ENCODE measurements at regions not wholly inside any gene's neighbourhood (a gene's known extent, or its start where the extent isn't known, plus 50 kb on each side); places are given as distances from the start of the nearest gene placed in this dataset.

DNA sequence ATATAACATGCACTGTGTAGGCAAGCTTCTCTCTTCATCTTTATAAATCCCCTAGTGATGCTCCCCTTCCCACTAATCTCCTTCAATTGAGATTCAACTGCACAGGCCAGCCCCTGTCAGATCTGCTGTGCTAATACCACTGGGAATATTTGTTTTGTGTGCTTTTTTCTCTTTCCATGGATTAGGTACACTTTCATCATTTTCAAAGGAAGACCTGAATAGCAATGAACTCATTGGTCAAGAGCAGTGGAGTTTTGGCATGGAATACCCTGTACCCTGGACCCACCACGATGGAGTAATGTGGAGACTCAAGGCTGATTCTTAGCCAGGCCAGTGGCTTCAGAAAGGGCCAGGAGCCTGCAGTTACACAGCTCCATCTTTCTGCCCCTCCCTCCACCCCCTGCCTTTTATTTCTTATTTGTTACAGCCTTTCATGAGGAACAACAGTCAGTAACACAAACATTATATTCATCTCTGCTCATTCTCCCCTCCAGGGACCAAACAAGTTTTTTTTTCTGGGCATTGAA lies 75.4 kb upstream of the KCNG1 start:
- 25 to 61% (median 32%) methylated on average over 1 of the region's 1 CpG for WGBS, 5 donors
- Histone ChIP-seq H3K27ac (no peak overlapping the region), H3K9me3 (peaks cover 0 to 4% (median 0%) of the 10 kb centered on the region in 4 donors), H3K4me1 (no peaks in the 10 kb centered on the region), H3K36me3 (no peaks in the 10 kb centered on the region), H3K27me3 (peaks cover 0 to 37% (median 7%) of the 10 kb centered on the region in 3 donors), H3K4me3 (no peak overlapping the region)
- no peak for DNase-seq
- TF ChIP-seq POLR2AphosphoS5 (IDR thresholded peaks at IDR 0.05): no peak
- TF ChIP-seq POLR2A (IDR thresholded peaks at IDR 0.05): no peak
- no peak for TF ChIP-seq EP300 (IDR thresholded peaks at IDR 0.05)
- TF ChIP-seq, protein P1, sequence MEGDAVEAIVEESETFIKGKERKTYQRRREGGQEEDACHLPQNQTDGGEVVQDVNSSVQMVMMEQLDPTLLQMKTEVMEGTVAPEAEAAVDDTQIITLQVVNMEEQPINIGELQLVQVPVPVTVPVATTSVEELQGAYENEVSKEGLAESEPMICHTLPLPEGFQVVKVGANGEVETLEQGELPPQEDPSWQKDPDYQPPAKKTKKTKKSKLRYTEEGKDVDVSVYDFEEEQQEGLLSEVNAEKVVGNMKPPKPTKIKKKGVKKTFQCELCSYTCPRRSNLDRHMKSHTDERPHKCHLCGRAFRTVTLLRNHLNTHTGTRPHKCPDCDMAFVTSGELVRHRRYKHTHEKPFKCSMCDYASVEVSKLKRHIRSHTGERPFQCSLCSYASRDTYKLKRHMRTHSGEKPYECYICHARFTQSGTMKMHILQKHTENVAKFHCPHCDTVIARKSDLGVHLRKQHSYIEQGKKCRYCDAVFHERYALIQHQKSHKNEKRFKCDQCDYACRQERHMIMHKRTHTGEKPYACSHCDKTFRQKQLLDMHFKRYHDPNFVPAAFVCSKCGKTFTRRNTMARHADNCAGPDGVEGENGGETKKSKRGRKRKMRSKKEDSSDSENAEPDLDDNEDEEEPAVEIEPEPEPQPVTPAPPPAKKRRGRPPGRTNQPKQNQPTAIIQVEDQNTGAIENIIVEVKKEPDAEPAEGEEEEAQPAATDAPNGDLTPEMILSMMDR (IDR thresholded peaks at IDR 0.05): no peak
- intact Hi-C loops (cut with DNase I; ENCODE audit: low total_unique reads): no loop called here

DNA sequence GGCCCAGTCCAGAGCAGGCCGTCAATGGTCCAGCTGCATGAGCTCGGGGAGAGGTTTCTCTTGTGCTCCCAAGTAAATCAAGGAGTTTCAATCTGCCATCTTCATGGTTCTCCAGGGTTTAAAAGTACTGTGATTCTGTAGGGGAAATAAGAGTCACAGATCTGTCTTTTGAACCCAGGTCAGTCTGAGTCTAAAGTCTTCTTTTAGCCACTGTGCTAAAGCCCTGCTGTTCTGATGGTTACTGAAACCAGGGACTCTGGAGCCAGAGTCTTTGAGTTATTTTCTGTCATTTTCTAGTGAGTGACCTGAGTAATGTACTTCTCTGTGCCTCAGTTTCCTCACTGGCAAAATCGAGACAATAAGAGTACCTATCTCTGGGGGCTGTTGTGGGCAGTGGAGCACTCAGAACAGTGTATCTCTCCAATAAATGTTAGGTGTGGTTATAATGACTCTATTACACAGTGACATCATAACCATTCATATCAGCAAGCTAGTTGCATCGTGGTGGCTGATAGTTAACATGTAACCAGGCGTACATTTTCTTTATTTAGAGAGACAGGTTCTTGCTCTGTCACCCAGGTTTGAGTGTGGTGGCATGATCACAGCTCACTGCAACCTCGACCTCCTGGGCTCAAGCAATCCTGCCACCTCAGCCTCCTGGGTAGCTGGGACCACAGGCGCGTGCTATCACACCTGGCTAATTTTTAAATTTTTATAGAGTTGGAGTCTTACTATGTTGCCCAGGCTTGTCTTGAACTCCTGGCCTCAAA lies 74.6 kb upstream of the KCNG1 start:
- TF ChIP-seq POLR2A (IDR thresholded peaks at IDR 0.05): no peak
- no peak for TF ChIP-seq POLR2AphosphoS5 (IDR thresholded peaks at IDR 0.05)
- TF ChIP-seq, protein P1 (IDR thresholded peaks at IDR 0.05): no peak
- no peak for TF ChIP-seq EP300 (IDR thresholded peaks at IDR 0.05)
- Histone ChIP-seq H3K4me3 (no peak overlapping the region), H3K4me1 (peaks cover 0 to 3% (median 0%) of the 10 kb centered on the region in 4 donors), H3K27ac (no peak overlapping the region), H3K36me3 (no peaks in the 10 kb centered on the region), H3K27me3 (peaks cover 0 to 43% (median 15%) of the 10 kb centered on the region in 3 donors), H3K9me3 (no peaks in the 10 kb centered on the region)
- intact Hi-C loops (cut with DNase I; ENCODE audit: low total_unique reads): no loop called here
- 67 to 76% (median 73%) methylated on average over 8 of the region's 8 CpGs for WGBS, 5 donors
- DNase-seq: no peak

DNA sequence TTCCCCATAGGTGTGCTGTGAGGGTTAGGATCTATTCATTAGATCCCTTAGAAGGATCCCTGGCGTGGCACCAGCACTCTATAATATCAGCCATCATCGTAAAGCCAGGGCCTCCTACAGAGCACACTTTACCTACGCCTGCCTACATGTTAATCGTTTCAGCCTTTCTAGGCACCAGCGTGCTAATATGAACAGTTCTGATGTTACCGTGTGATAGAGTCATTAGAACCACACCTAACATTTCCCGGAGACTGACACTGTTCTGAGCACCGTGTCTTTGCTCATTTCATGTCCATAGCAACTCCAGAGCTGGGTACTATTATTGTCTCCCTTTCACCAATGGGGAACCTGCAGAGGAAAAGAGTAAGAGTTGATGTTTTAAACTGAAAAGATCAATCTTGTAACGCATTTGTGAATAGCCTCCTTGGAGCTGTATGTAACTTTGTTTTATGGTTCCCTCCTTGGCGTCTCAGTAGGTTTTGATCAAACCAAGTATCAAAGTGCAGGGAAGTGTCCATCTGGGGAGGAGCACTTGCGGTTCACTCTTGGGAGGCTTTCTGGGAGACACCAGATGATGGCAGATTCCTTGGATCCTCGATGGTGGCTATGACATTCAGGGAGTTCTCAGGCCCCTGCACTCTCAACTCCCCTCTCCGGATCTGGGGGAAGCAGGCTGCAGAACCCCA lies 73.8 kb upstream of the KCNG1 start:
- DNase-seq: no peak
- Histone ChIP-seq H3K4me3 (no peak overlapping the region), H3K9me3 (no peaks in the 10 kb centered on the region), H3K27ac (no peak overlapping the region), H3K4me1 (peaks cover 0 to 10% (median 3%) of the 10 kb centered on the region in 4 donors), H3K36me3 (no peaks in the 10 kb centered on the region), H3K27me3 (peaks cover 0 to 45% (median 23%) of the 10 kb centered on the region in 3 donors)
- 74 to 86% (median 78%) methylated on average over 12 to 13 of the region's 13 CpGs for WGBS, 5 donors
- intact Hi-C loops (cut with DNase I; ENCODE audit: low total_unique reads): no loop called here
- TF ChIP-seq POLR2A (IDR thresholded peaks at IDR 0.05): no peak
- TF ChIP-seq, protein P1 (IDR thresholded peaks at IDR 0.05): no peak
- TF ChIP-seq POLR2AphosphoS5 (IDR thresholded peaks at IDR 0.05): no peak
- TF ChIP-seq EP300 (IDR thresholded peaks at IDR 0.05): no peak

DNA sequence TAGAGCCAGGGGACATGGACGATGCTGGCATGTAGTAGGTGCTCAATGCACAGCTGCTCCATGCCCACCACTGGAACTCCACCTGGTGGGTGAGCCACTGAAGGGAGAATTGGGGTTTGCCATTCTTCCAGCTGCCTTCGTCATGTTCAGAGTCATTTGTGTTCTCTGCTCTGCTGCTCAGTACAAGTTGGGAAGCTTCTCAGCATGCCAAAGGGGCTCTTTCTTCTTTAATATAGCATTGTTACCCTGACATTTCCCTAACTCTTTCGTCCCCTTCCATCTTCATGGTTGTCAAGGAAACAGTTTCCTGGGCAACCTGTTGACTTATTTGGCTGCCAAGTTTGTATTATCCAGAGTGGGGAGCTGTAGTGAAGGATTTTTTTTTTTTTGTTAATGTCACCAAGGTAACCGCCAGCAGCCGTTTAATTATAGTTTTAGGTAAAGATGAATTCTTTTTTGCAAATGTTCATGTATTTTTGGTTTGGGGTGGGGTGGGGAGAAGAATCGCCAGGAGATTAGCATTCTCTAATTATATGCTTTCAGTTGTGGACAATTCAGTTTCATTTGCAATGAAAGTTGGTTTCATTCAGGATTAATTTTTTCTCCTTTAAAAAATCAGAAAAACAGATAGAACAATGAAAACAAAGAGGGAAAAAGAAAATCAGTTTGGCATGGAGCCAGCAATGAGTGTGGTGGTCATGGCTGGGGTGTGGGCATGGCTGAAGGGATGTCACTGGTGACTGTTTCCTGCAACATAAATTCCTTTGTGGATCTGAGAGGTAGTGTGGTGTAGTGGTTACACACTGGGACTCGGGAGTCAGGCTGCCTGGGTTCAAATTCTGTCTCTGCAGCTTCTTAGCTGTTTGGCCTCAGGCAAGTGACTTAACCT lies 73.0 kb upstream of the KCNG1 start:
- TF ChIP-seq POLR2AphosphoS5 (IDR thresholded peaks at IDR 0.05): no peak
- no peak for TF ChIP-seq EP300 (IDR thresholded peaks at IDR 0.05)
- TF ChIP-seq, protein P1 (IDR thresholded peaks at IDR 0.05): no peak
- TF ChIP-seq POLR2A (IDR thresholded peaks at IDR 0.05): no peak
- DNase-seq: peak in 1 of 2 donors; percentile 34
- Histone ChIP-seq H3K4me1 (peaks cover 0 to 10% (median 3%) of the 10 kb centered on the region in 4 donors), H3K36me3 (no peaks in the 10 kb centered on the region), H3K4me3 (no peak overlapping the region), H3K27ac (no peak overlapping the region), H3K27me3 (peaks cover 0 to 45% (median 32%) of the 10 kb centered on the region in 3 donors), H3K9me3 (no peaks in the 10 kb centered on the region)
- WGBS, 5 donors: 57 to 69% (median 64%) methylated on average over 7 of the region's 7 CpGs
- intact Hi-C loops (cut with DNase I; ENCODE audit: low total_unique reads): no loop called here

Data from stomach (tissue), 8 donors.